RWPE2 (cell line): ENCODE measurements at regions not wholly inside any gene's neighbourhood (a gene's known extent, or its start where the extent isn't known, plus 50 kb on each side); places are given as distances from the start of the nearest gene placed in this dataset.

Experiments used
- ATAC-seq: fragments of 200-7000 bp; cut with Tn5 transposase; 3 replicates; pipeline ENCODE4 v1.9.1; 2021; ENCODE audit warnings: low read depth
- DNase-seq: peaks from one replicate; pipeline ENCODE4 v3.0.0-alpha.2; 2020; ENCODE audit warnings: low spot score
- H3K27ac ChIP-seq: fragments of 450-650 bp; 2 replicates; pipeline ENCODE4 v1.5.1; 2017; ENCODE audit warnings: mild to moderate bottlenecking; ENCODE audit not compliant: poor library complexity, severe bottlenecking
- H3K27me3 ChIP-seq: fragments of 250-450 bp; sonication (Bioruptor Pico); 2 replicates; pipeline ENCODE4 v1.5.1; 2021; ENCODE audit warnings: mild to moderate bottlenecking, moderate library complexity; ENCODE audit not compliant: insufficient read depth, poor library complexity, severe bottlenecking
- H3K36me3 ChIP-seq: fragments of 250-450 bp; sonication (Bioruptor Pico); 2 replicates; pipeline ENCODE4 v1.5.1; 2020; ENCODE audit warnings: low read depth, mild to moderate bottlenecking, moderate library complexity
- H3K4me1 ChIP-seq: fragments of 250-450 bp; sonication (Bioruptor Pico); 2 replicates; pipeline ENCODE4 v1.5.1; 2021; ENCODE audit warnings: mild to moderate bottlenecking, moderate library complexity; ENCODE audit not compliant: insufficient read depth, poor library complexity, severe bottlenecking
- H3K4me3 ChIP-seq: fragments of 250-450 bp; sonication (Bioruptor Pico); 2 replicates; pipeline ENCODE4 v1.5.1; 2021; ENCODE audit warnings: mild to moderate bottlenecking, moderate library complexity; ENCODE audit not compliant: severe bottlenecking
- H3K9me3 ChIP-seq: fragments of 250-450 bp; sonication (Bioruptor Pico); 2 replicates; pipeline ENCODE4 v1.5.1; 2021; ENCODE audit warnings: mild to moderate bottlenecking, moderate library complexity; ENCODE audit not compliant: severe bottlenecking
- TF ChIP-seq, protein P1 (sequence below): fragments of 450-650 bp; IDR thresholded peaks from one replicate; pipeline ENCODE4 v1.5.1; 2017; ENCODE audit warnings: mild to moderate bottlenecking, moderate library complexity; ENCODE audit not compliant: poor library complexity, severe bottlenecking

GRCh38 chr3:187533797-187534196 is 136.4 kb downstream of the SST start:
- no peaks in the 10 kb centered on the region for H3K27me3 ChIP-seq
- no peak for DNase-seq
- no peak for ATAC-seq
- TF ChIP-seq, protein P1, sequence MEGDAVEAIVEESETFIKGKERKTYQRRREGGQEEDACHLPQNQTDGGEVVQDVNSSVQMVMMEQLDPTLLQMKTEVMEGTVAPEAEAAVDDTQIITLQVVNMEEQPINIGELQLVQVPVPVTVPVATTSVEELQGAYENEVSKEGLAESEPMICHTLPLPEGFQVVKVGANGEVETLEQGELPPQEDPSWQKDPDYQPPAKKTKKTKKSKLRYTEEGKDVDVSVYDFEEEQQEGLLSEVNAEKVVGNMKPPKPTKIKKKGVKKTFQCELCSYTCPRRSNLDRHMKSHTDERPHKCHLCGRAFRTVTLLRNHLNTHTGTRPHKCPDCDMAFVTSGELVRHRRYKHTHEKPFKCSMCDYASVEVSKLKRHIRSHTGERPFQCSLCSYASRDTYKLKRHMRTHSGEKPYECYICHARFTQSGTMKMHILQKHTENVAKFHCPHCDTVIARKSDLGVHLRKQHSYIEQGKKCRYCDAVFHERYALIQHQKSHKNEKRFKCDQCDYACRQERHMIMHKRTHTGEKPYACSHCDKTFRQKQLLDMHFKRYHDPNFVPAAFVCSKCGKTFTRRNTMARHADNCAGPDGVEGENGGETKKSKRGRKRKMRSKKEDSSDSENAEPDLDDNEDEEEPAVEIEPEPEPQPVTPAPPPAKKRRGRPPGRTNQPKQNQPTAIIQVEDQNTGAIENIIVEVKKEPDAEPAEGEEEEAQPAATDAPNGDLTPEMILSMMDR = no peak
- no peaks in the 10 kb centered on the region for H3K9me3 ChIP-seq
- H3K4me1 ChIP-seq = no peaks in the 10 kb centered on the region
- H3K4me3 ChIP-seq = no peak overlapping the region
- H3K36me3 ChIP-seq = no peaks in the 10 kb centered on the region
- H3K27ac ChIP-seq = no peak overlapping the region

DNA sequence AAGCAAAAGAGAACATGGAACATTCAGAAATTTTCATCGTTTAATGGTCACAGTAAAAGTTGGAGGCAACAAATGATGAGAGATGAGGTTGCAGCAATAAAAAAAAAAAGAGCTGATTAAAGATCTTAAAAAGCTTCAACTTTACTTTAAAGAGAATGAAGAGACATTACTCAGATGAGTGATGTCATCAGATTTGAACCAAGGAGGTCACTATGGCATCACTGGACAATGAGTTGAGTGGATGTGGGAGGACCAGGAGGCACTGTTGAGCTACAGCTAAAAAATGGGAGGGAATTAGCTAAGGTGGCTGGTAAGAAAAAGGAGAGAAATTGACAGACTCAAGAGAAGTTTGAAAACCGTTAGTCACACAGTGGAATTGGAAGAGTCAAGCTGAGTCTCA is 138.4 kb downstream of the SST start:
- no peaks in the 10 kb centered on the region for H3K9me3 ChIP-seq
- ATAC-seq (no peak), DNase-seq (no peak)
- H3K27ac ChIP-seq = no peak overlapping the region
- peaks cover 6% of the 10 kb centered on the region for H3K27me3 ChIP-seq
- H3K4me1 ChIP-seq = no peaks in the 10 kb centered on the region
- H3K4me3 ChIP-seq = no peak overlapping the region
- no peaks in the 10 kb centered on the region for H3K36me3 ChIP-seq
- TF ChIP-seq, protein P1 = no peak

DNA sequence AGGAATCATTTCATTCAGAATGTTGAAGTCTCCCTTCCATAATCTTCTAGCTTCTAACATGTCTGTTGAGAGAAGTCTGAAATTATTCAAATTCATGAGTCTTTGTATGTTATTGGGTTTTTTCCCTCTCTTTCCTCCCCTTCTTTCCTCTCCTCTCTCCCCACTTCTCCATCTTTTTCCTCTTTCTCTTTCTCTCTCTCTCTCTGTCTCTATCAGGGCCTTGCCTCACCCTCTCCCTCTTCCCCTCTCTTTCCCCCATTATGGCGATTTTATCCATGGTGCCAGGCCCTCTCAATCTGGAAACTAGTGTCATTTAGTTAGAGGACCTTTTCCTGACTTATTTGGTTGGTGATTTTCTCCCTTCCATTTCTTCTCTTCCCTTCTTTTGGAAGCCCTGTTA is 147.3 kb downstream of the SST start:
- Histone ChIP-seq H3K36me3 (no peaks in the 10 kb centered on the region), H3K27me3 (peaks cover 12% of the 10 kb centered on the region), H3K4me3 (no peak overlapping the region), H3K4me1 (no peaks in the 10 kb centered on the region), H3K9me3 (no peaks in the 10 kb centered on the region), H3K27ac (no peak overlapping the region)
- TF ChIP-seq, protein P1 = no peak
- ATAC-seq (no peak), DNase-seq (no peak)

- ATAC-seq = no peak
- H3K9me3 ChIP-seq = no peaks in the 10 kb centered on the region
- H3K4me1 ChIP-seq = no peaks in the 10 kb centered on the region
- no peak for DNase-seq
- no peak overlapping the region for H3K27ac ChIP-seq
- no peaks in the 10 kb centered on the region for H3K36me3 ChIP-seq
- H3K4me3 ChIP-seq = no peak overlapping the region
- TF ChIP-seq, protein P1 = no peak
- H3K27me3 ChIP-seq = peaks cover 9% of the 10 kb centered on the region
Measured at GRCh38 chr3:187522293-187522692, 147.9 kb downstream of the SST start.

GRCh38 chr3:187521546-187521945 is 148.6 kb downstream of the SST start:
- H3K4me3 ChIP-seq = no peak overlapping the region
- H3K27ac ChIP-seq = no peak overlapping the region
- H3K36me3 ChIP-seq = no peaks in the 10 kb centered on the region
- no peaks in the 10 kb centered on the region for H3K4me1 ChIP-seq
- no peak for ATAC-seq
- H3K27me3 ChIP-seq = peaks cover 9% of the 10 kb centered on the region
- DNase-seq = no peak
- TF ChIP-seq, protein P1 = no peak
- no peaks in the 10 kb centered on the region for H3K9me3 ChIP-seq
